ENCODE measurements at regions not wholly inside any gene's neighbourhood (a gene's known extent, or its start where the extent isn't known, plus 50 kb on each side); places are given as distances from the start of the nearest gene placed in this dataset.

GRCh38 chr9:17969232-17969631, 390.4 kb downstream of the SH3GL2 start:
- no peak for DNase-seq (ENCODE audit: low spot score)

- no peak for DNase-seq (ENCODE audit: low spot score)
Observed at GRCh38 chr9:17970277-17970676, 391.4 kb downstream of the SH3GL2 start.

GRCh38 chr9:17978773-17979172, 399.9 kb downstream of the SH3GL2 start:
- DNase-seq (ENCODE audit: low spot score) = no peak

- DNase-seq (ENCODE audit: low spot score) = no peak
Observed at GRCh38 chr9:17986595-17986994, 407.7 kb downstream of the SH3GL2 start.

GRCh38 chr9:17987189-17987588, 408.3 kb downstream of the SH3GL2 start:
- DNase-seq (ENCODE audit: low spot score) = no peak

- DNase-seq (ENCODE audit: low spot score) = no peak
Observed at GRCh38 chr9:17988489-17988888, 409.6 kb downstream of the SH3GL2 start.

GRCh38 chr9:17990602-17991001, 411.7 kb downstream of the SH3GL2 start:
- no peak for DNase-seq (ENCODE audit: low spot score)

- no peak for DNase-seq (ENCODE audit: low spot score)
Observed at GRCh38 chr9:17993024-17993423, 414.2 kb downstream of the SH3GL2 start.

- no peak for DNase-seq (ENCODE audit: low spot score)
Observed at GRCh38 chr9:17994695-17995425, 416.0 kb downstream of the SH3GL2 start.

GRCh38 chr9:17996728-17997127, 417.9 kb downstream of the SH3GL2 start:
- DNase-seq (ENCODE audit: low spot score) = no peak

GRCh38 chr9:18002718-18003438, 424.0 kb downstream of the SH3GL2 start:
- DNase-seq (ENCODE audit: low spot score) = no peak

- no peak for DNase-seq (ENCODE audit: low spot score)
Observed at GRCh38 chr9:18006591-18006990, 427.7 kb downstream of the SH3GL2 start.

- no peak for DNase-seq (ENCODE audit: low spot score)
Observed at GRCh38 chr9:18007621-18008020, 428.8 kb downstream of the SH3GL2 start.

- no peak for DNase-seq (ENCODE audit: low spot score)
Observed at GRCh38 chr9:18009902-18010301, 431.0 kb downstream of the SH3GL2 start.

GRCh38 chr9:18010492-18010891, 431.6 kb downstream of the SH3GL2 start:
- DNase-seq (ENCODE audit: low spot score) = no peak

- no peak for DNase-seq (ENCODE audit: low spot score)
Observed at GRCh38 chr9:18012170-18012569, 433.3 kb downstream of the SH3GL2 start.

- DNase-seq (ENCODE audit: low spot score) = no peak
Observed at GRCh38 chr9:18014556-18014955, 435.7 kb downstream of the SH3GL2 start.

- DNase-seq (ENCODE audit: low spot score) = no peak
Observed at GRCh38 chr9:18015116-18015515, 436.2 kb downstream of the SH3GL2 start.

- DNase-seq (ENCODE audit: low spot score) = no peak
Observed at GRCh38 chr9:18017136-18017535, 438.3 kb downstream of the SH3GL2 start.

GRCh38 chr9:18018221-18018620, 439.4 kb downstream of the SH3GL2 start:
- DNase-seq (ENCODE audit: low spot score) = no peak

GRCh38 chr9:18018661-18019060, 439.8 kb downstream of the SH3GL2 start:
- DNase-seq (ENCODE audit: low spot score) = no peak

- no peak for DNase-seq (ENCODE audit: low spot score)
Observed at GRCh38 chr9:18020121-18020745, 441.4 kb downstream of the SH3GL2 start.

GRCh38 chr9:18022642-18023041, 443.8 kb downstream of the SH3GL2 start:
- DNase-seq (ENCODE audit: low spot score) = no peak

Measured in HT-29 (cell line).